ENCODE measurements at regions not wholly inside any gene's neighbourhood (a gene's known extent, or its start where the extent isn't known, plus 50 kb on each side); places are given as distances from the start of the nearest gene placed in this dataset.
A peak's percentile ranks its signal among the peaks of the same experiment; 100 is the strongest.

- no peak for TF ChIP-seq CTCF (IDR thresholded peaks at IDR 0.05; ENCODE audit: low read depth, low read length, missing control alignments)
- Histone ChIP-seq H3K4me3 (ENCODE audit: low read depth, low read length) (no peak overlapping the region), H3K27me3 (replicated peaks) (no peaks in the 10 kb centered on the region), H3K27ac (no peak overlapping the region), H3K36me3 (replicated peaks) (no peaks in the 10 kb centered on the region)
- no peak for DNase-seq
- in situ Hi-C loops (cut with HindIII; ENCODE audit: low pct_ligation_motif_present, low sequenced_read_pairs) = no loop called here
These were observed 95.9 kb upstream of the TRPC3 start for GRCh38 chr4:122047456-122048425.

GRCh38 chr4:122046255-122046654, 94.4 kb upstream of the TRPC3 start:
- no peak overlapping the region for H3K27ac ChIP-seq
- H3K4me3 ChIP-seq (ENCODE audit: low read depth, low read length) = no peak overlapping the region
- H3K27me3 ChIP-seq (replicated peaks) = no peaks in the 10 kb centered on the region
- no peak for TF ChIP-seq CTCF (IDR thresholded peaks at IDR 0.05; ENCODE audit: low read depth, low read length, missing control alignments)
- no peaks in the 10 kb centered on the region for H3K36me3 ChIP-seq (replicated peaks)
- DNase-seq = no peak
- in situ Hi-C loops (cut with HindIII; ENCODE audit: low pct_ligation_motif_present, low sequenced_read_pairs) = no loop called here

GRCh38 chr4:122045533-122045932, 93.7 kb upstream of the TRPC3 start:
- H3K4me3 ChIP-seq (ENCODE audit: low read depth, low read length) = no peak overlapping the region
- TF ChIP-seq CTCF (IDR thresholded peaks at IDR 0.05; ENCODE audit: low read depth, low read length, missing control alignments) = no peak
- DNase-seq = peak; percentile 92
- H3K27ac ChIP-seq = no peak overlapping the region
- in situ Hi-C loops (cut with HindIII; ENCODE audit: low pct_ligation_motif_present, low sequenced_read_pairs) = no loop called here
- no peaks in the 10 kb centered on the region for H3K36me3 ChIP-seq (replicated peaks)
- no peaks in the 10 kb centered on the region for H3K27me3 ChIP-seq (replicated peaks)

DNA sequence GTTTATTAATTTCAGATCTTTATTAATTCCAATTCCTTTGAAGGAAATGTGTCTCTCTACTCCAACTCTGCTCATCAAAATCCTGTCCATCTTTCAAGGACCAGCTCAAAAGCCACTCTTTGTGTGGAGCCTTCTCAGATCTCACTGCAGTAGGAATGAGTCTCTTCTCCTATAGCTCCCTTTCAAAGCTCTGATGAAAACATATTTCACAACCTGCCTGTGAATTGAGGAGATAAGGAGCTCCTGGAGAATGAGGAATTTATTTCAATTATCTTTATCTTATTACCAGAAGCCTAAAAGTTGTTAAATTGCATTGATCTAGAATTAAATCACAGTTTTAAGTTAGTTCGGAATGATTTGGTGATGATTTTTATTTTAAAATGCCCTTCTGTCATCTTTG, 92.6 kb upstream of the TRPC3 start:
- in situ Hi-C loops (cut with HindIII; ENCODE audit: low pct_ligation_motif_present, low sequenced_read_pairs) = no loop called here
- H3K36me3 ChIP-seq (replicated peaks) = no peaks in the 10 kb centered on the region
- DNase-seq = no peak
- H3K27me3 ChIP-seq (replicated peaks) = no peaks in the 10 kb centered on the region
- no peak for TF ChIP-seq CTCF (IDR thresholded peaks at IDR 0.05; ENCODE audit: low read depth, low read length, missing control alignments)
- H3K27ac ChIP-seq = no peak overlapping the region
- no peak overlapping the region for H3K4me3 ChIP-seq (ENCODE audit: low read depth, low read length)

GRCh38 chr4:122041312-122041711, 89.5 kb upstream of the TRPC3 start:
- no peak for DNase-seq
- Histone ChIP-seq H3K27me3 (replicated peaks) (no peaks in the 10 kb centered on the region), H3K27ac (no peak overlapping the region), H3K36me3 (replicated peaks) (no peaks in the 10 kb centered on the region), H3K4me3 (ENCODE audit: low read depth, low read length) (no peak overlapping the region)
- in situ Hi-C loops (cut with HindIII; ENCODE audit: low pct_ligation_motif_present, low sequenced_read_pairs) = no loop called here
- no peak for TF ChIP-seq CTCF (IDR thresholded peaks at IDR 0.05; ENCODE audit: low read depth, low read length, missing control alignments)
